ENCODE measurements at regions not wholly inside any gene's neighbourhood (a gene's known extent, or its start where the extent isn't known, plus 50 kb on each side); places are given as distances from the start of the nearest gene placed in this dataset.
A peak's percentile ranks its signal among the peaks of the same experiment; 100 is the strongest.
"Not testable (repeated sequence)": the region's sequence is repeated elsewhere in the genome, so short reads cannot be mapped to it uniquely, and the experiment has no call there.

DNA sequence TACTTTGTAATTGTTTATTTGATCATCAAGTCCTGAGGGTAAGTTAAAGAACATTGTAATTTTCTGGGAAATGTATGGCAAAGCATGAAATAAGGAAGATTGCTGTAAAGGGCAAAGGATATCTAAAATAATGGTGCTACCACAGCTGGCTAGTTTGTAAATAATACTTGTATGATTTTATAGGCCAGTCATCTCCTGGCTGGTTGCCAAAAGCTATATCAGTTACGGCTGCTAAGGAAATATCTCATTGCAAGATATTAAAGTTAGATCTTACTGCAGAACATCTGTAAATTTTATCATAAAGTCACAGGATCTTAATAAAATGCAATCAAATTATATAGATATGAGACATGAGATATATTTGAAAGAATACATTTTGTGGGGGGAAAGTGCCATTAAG is 150.8 kb upstream of the CXCL13 start:
- in situ Hi-C loops (cut with HindIII; ENCODE audit: low sequenced_read_pairs) = no loop called here
- no peak for DNase-seq (ENCODE audit: low read depth, low spot score)
- H3K4me3 ChIP-seq (ENCODE audit: low read depth, low read length) = no peak overlapping the region
- TF ChIP-seq, protein P1, sequence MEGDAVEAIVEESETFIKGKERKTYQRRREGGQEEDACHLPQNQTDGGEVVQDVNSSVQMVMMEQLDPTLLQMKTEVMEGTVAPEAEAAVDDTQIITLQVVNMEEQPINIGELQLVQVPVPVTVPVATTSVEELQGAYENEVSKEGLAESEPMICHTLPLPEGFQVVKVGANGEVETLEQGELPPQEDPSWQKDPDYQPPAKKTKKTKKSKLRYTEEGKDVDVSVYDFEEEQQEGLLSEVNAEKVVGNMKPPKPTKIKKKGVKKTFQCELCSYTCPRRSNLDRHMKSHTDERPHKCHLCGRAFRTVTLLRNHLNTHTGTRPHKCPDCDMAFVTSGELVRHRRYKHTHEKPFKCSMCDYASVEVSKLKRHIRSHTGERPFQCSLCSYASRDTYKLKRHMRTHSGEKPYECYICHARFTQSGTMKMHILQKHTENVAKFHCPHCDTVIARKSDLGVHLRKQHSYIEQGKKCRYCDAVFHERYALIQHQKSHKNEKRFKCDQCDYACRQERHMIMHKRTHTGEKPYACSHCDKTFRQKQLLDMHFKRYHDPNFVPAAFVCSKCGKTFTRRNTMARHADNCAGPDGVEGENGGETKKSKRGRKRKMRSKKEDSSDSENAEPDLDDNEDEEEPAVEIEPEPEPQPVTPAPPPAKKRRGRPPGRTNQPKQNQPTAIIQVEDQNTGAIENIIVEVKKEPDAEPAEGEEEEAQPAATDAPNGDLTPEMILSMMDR (IDR thresholded peaks at IDR 0.05; ENCODE audit: low read depth, low read length) = no peak

DNA sequence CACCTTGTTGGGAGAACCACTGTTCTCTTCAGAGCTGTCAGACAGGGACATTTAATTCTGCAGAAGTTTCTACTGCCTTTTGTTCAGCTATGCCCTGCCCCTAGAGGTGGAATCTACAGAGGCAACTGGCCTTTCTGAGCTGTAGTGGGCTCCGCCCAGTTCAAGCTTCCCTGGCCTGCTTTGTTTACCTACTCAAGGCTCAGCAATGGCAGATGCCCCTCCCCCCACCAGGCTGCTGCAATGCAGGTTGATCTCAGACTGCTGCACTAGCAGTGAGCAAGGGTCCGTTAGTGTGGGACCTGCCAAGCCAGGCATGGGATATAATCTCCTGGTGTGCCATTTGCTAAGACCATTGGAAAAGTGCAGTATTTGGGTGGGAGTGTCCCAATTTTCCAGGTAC is 141.5 kb upstream of the CXCL13 start:
- in situ Hi-C loops (cut with HindIII; ENCODE audit: low sequenced_read_pairs) = not testable (repeated sequence)

DNA sequence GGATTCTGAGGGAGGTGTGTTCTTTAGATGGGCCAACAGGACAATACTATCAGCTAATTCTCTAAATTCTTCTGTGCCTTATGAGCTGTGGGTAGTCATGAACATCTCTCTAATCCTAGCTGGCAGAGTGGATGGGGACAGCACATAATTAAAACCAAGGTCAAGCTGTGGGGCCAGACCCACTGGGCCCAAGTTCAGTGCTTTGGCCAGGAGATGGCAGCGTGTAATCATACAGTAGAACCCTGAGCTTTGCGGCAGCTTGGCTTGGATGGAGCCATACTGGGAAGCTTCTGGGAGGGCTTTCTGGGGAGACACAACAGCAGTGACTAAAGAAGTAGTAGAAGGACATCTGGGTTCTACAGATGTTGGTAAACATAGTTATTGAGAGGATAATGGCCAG is 140.3 kb upstream of the CXCL13 start:
- in situ Hi-C loops (cut with HindIII; ENCODE audit: low sequenced_read_pairs) = no loop called here
- TF ChIP-seq, protein P1 (IDR thresholded peaks at IDR 0.05; ENCODE audit: low read depth, low read length) = peak; percentile 57
- H3K4me3 ChIP-seq (ENCODE audit: low read depth, low read length) = no peak overlapping the region
- peak; percentile 8 for DNase-seq (ENCODE audit: low read depth, low spot score)

More for the DNA sequence above, 141.5 kb upstream of the CXCL13 start:
- H3K4me3 ChIP-seq (ENCODE audit: low read depth, low read length); DNase-seq (ENCODE audit: low read depth, low spot score): not testable (repeated sequence)

DNA sequence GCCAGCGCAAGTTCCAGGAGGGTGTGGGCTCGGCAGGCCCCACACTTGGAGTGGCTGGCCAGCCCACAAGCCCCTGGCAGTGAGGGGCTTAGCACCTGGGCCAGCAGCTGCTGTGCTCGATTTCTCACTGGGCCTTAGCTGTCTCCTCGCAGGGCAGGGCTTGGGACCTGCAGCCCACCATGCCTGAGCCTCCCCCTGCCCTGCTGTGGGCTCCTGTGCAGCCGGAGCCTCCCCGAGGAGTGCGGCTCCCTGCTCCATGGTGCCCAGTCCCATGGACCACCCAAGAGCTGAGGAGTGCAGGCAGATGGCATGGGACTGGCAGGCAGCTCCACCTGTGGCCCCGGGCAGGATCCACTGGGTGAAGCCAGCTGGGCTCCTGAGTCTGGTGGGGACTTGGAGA is 139.2 kb upstream of the CXCL13 start:
- no peak overlapping the region for H3K4me3 ChIP-seq (ENCODE audit: low read depth, low read length)
- in situ Hi-C loops (cut with HindIII; ENCODE audit: low sequenced_read_pairs) = no loop called here
- TF ChIP-seq, protein P1 (IDR thresholded peaks at IDR 0.05; ENCODE audit: low read depth, low read length) = no peak
- DNase-seq (ENCODE audit: low read depth, low spot score) = no peak

DNA sequence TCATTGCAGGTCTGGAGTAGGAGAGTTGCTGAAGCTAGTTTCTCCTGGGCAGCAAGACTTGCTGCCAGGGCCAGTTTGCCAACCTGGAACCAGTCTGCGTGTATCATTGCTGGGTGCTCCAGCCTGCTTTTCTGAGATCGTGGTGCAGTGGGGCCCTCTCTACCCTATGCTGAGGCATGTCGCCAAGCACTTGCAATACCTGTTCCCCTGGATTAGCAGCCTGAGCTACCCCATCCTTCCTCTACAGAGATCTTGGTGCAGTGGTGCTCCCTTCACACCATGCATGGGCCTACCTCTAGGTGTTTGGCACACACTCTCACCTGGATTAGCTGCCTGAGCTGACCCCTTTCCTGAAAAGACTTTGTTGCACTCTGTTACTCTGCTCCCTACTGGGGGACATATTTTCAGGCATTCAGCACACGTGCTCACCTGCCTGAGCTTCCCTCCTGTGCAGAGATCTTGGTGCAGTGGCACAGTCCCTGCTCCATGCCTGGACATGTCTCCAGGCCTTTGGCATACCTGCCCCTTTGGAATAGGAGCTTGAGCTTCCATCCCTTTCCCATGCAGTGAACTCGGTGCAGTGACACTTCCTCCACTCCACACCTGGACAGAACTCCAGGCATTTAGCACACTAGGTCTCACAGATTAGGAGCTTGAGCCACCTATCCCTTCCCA is 133.7 kb upstream of the CXCL13 start:
- in situ Hi-C loops (cut with HindIII; ENCODE audit: low sequenced_read_pairs) = no loop called here
- DNase-seq (ENCODE audit: low read depth, low spot score) = no peak
- H3K4me3 ChIP-seq (ENCODE audit: low read depth, low read length) = no peak overlapping the region
- TF ChIP-seq, protein P1 (IDR thresholded peaks at IDR 0.05; ENCODE audit: low read depth, low read length) = no peak

DNA sequence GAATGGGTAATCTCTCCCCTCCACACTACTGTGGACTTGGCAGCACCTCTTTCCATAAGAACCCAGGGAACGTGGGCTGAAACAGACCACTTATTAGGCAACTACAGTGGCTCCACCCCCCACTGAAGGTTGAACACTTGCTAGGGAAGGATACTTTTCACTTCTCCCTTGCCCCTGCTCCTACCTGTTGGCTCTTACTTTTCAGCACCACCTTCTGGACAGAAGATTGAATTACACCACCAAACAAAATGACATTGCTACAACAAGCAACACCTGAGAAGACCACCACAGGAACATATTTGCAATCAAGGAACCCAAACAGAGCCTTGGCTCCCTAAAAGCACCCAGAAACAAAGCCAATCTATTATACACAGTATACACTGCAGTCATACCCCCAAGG is 132.1 kb upstream of the CXCL13 start:
- in situ Hi-C loops (cut with HindIII; ENCODE audit: low sequenced_read_pairs) = no loop called here
- no peak for DNase-seq (ENCODE audit: low read depth, low spot score)
- H3K4me3 ChIP-seq (ENCODE audit: low read depth, low read length) = no peak overlapping the region
- TF ChIP-seq, protein P1 (IDR thresholded peaks at IDR 0.05; ENCODE audit: low read depth, low read length) = peak; percentile 30

DNA sequence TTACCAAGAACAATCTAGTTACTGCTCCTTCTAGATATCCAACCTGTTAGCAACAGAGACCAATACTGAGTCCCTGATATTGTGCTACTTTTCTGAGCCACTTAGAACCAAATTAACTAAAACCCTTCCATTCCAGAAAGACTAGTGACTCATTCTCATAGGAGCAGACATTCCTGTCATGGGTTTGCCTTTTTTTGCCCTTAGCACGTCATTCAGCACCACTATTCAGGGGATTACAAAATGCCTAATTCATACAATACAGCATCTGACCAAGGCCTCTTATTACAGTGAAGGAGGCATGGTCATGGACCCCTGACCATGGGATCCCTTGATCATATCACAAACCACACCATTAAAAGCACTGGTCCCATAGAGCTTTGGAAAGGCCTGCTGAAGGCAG is 123.8 kb upstream of the CXCL13 start:
- in situ Hi-C loops (cut with HindIII; ENCODE audit: low sequenced_read_pairs) = no loop called here
- TF ChIP-seq, protein P1 (IDR thresholded peaks at IDR 0.05; ENCODE audit: low read depth, low read length) = no peak
- DNase-seq (ENCODE audit: low read depth, low spot score) = no peak
- no peak overlapping the region for H3K4me3 ChIP-seq (ENCODE audit: low read depth, low read length)
